G401 (cell line): ENCODE measurements at regions not wholly inside any gene's neighbourhood (a gene's known extent, or its start where the extent isn't known, plus 50 kb on each side); places are given as distances from the start of the nearest gene placed in this dataset.
"Not testable (repeated sequence)": the region's sequence is repeated elsewhere in the genome, so short reads cannot be mapped to it uniquely, and the experiment has no call there.

ENCODE experiments used
- DNase-seq: peaks from one replicate; pipeline ENCODE4 v3.0.0-alpha.2; 2015; ENCODE audit warnings: low spot score
- in situ Hi-C: cut with HindIII; loops from 2 replicates; pipeline ENCODE4 v1.10.0; 2016; ENCODE audit warnings: low sequenced_read_pairs, mixed read lengths

- no peak for DNase-seq
- in situ Hi-C loops: no loop called here
Observed at GRCh38 chr14:83556065-83556464, 1973.9 kb upstream of the FLRT2 start.

GRCh38 chr14:83556746-83557453, 1973.0 kb upstream of the FLRT2 start:
- in situ Hi-C loops: no loop called here
- DNase-seq: no peak

- in situ Hi-C loops: no loop called here
- no peak for DNase-seq
Observed at GRCh38 chr14:83558946-83559345, 1971.0 kb upstream of the FLRT2 start.

- no peak for DNase-seq
- in situ Hi-C loops: no loop called here
Observed at GRCh38 chr14:83559721-83560120, 1970.2 kb upstream of the FLRT2 start.

GRCh38 chr14:83561261-83561660, 1968.7 kb upstream of the FLRT2 start:
- in situ Hi-C loops: no loop called here
- DNase-seq: no peak

GRCh38 chr14:83566567-83566966, 1963.4 kb upstream of the FLRT2 start:
- DNase-seq: no peak
- in situ Hi-C loops: no loop called here

- in situ Hi-C loops: no loop called here
- DNase-seq: no peak
Observed at GRCh38 chr14:83568141-83568540, 1961.8 kb upstream of the FLRT2 start.

GRCh38 chr14:83575301-83575700, 1954.6 kb upstream of the FLRT2 start:
- no peak for DNase-seq
- in situ Hi-C loops: no loop called here

GRCh38 chr14:83583201-83583600, 1946.7 kb upstream of the FLRT2 start:
- in situ Hi-C loops: no loop called here
- no peak for DNase-seq

- no peak for DNase-seq
- in situ Hi-C loops: no loop called here
Observed at GRCh38 chr14:83594874-83595273, 1935.1 kb upstream of the FLRT2 start.

GRCh38 chr14:83607682-83608081, 1922.3 kb upstream of the FLRT2 start:
- DNase-seq: no peak
- in situ Hi-C loops: no loop called here

GRCh38 chr14:83611491-83611890, 1918.5 kb upstream of the FLRT2 start:
- in situ Hi-C loops: no loop called here

GRCh38 chr14:83611906-83612390, 1918.0 kb upstream of the FLRT2 start:
- DNase-seq: no peak
- in situ Hi-C loops: no loop called here

More at GRCh38 chr14:83611491-83611890, 1918.5 kb upstream of the FLRT2 start:
- DNase-seq: no peak

- DNase-seq: no peak
- in situ Hi-C loops: no loop called here
Observed at GRCh38 chr14:83614956-83615355, 1915.0 kb upstream of the FLRT2 start.

GRCh38 chr14:83624541-83624940, 1905.4 kb upstream of the FLRT2 start:
- no peak for DNase-seq
- in situ Hi-C loops: no loop called here

- in situ Hi-C loops: no loop called here
- DNase-seq: no peak
Observed at GRCh38 chr14:83632375-83632774, 1897.6 kb upstream of the FLRT2 start.

- no peak for DNase-seq
- in situ Hi-C loops: no loop called here
Observed at GRCh38 chr14:83638748-83639504, 1891.0 kb upstream of the FLRT2 start.

GRCh38 chr14:83639505-83639875, 1890.5 kb upstream of the FLRT2 start:
- in situ Hi-C loops, DNase-seq: not testable (repeated sequence)

GRCh38 chr14:83646228-83646627, 1883.7 kb upstream of the FLRT2 start:
- in situ Hi-C loops: no loop called here

GRCh38 chr14:83660597-83660996, 1869.3 kb upstream of the FLRT2 start:
- in situ Hi-C loops: no loop called here
- DNase-seq: no peak

More at GRCh38 chr14:83646228-83646627, 1883.7 kb upstream of the FLRT2 start:
- no peak for DNase-seq

- no peak for DNase-seq
- in situ Hi-C loops: no loop called here
Observed at GRCh38 chr14:83664389-83664788, 1865.6 kb upstream of the FLRT2 start.
